Naive thymus-derived CD4-positive, alpha-beta T cell (primary cell): ENCODE measurements at regions not wholly inside any gene's neighbourhood (a gene's known extent, or its start where the extent isn't known, plus 50 kb on each side); places are given as distances from the start of the nearest gene placed in this dataset.
"Not testable (repeated sequence)": the region's sequence is repeated elsewhere in the genome, so short reads cannot be mapped to it uniquely, and the experiment has no call there.

Experiments used
- ATAC-seq: fragments of 150-1000 bp; cut with Tn5 transposase; 2 replicates; pipeline ENCODE4 v1.10.0; 2021; ENCODE audit warnings: mild to moderate bottlenecking, moderate library complexity
- CTCF ChIA-PET: fragments of 350-600 bp; sonication (Branson Sonifier 250); formaldehyde crosslinking; loops from one replicate; lab custom pipeline; 2021; ENCODE audit warnings: antibody characterized with exemption; lab: Charles Lee
- POLR2A ChIA-PET: fragments of 350-600 bp; sonication (Branson Sonifier 250); formaldehyde crosslinking; loops from one replicate; lab custom pipeline; 2021; ENCODE audit warnings: antibody characterized with exemption, inconsistent platforms; lab: Charles Lee
- DNase-seq, 9 donors: peaks; one replicate each; pipeline versions ENCODE4 v3.0.0 to v3.0.0-alpha.2; 2020 to 2022; ENCODE audit warnings: mixed read lengths in 1 of 9
- H3K27ac ChIP-seq: one replicate; pipeline ENCODE4 v1.7.0; 2013; ENCODE audit warnings: mild to moderate bottlenecking, low read depth, low read length, moderate library complexity
- H3K27me3 ChIP-seq, 2 donors: one replicate each; pipeline ENCODE4 v1.7.0; 2013; ENCODE audit warnings: low read length in 2 of 2, mild to moderate bottlenecking in 2 of 2, moderate library complexity in 2 of 2; ENCODE audit not compliant: control insufficient read depth in 2 of 2, insufficient read depth in 2 of 2
- H3K36me3 ChIP-seq, 3 experiments: 1 replicate in 2 of 3; 2 replicates in 1 of 3; pipeline ENCODE4 v1.7.0; 2013; ENCODE audit warnings: low read length in 3 of 3, mild to moderate bottlenecking in 3 of 3, moderate library complexity in 1 of 3; ENCODE audit not compliant: insufficient read depth in 3 of 3, control insufficient read depth in 2 of 3
- H3K4me1 ChIP-seq, 2 donors: one replicate each; pipeline ENCODE4 v1.7.0; 2013; ENCODE audit warnings: low read length in 2 of 2, mild to moderate bottlenecking in 2 of 2, moderate library complexity in 1 of 2; ENCODE audit not compliant: control insufficient read depth in 2 of 2, insufficient read depth in 2 of 2
- H3K4me3 ChIP-seq: 2 replicates; pipeline ENCODE4 v1.7.0; 2013; ENCODE audit warnings: mild to moderate bottlenecking, low read length
- H3K9me3 ChIP-seq, 3 experiments: 1 replicate in 2 of 3; 2 replicates in 1 of 3; pipeline ENCODE4 v1.7.0; 2013; ENCODE audit warnings: low read length in 3 of 3; ENCODE audit not compliant: control insufficient read depth in 2 of 3
- H3K27ac Mint-ChIP-seq, 9 donors: one replicate each; pipeline ENCODE4 v1.8.0; 2020 to 2022; ENCODE audit warnings: mixed read lengths in 9 of 9, mild to moderate bottlenecking in 8 of 9, moderate library complexity in 5 of 9, inconsistent platforms in 2 of 9
- H3K27me3 Mint-ChIP-seq, 5 donors: one replicate each; pipeline ENCODE4 v1.8.0; 2021 to 2022; ENCODE audit warnings: mixed read lengths in 5 of 5, mild to moderate bottlenecking in 1 of 5
- H3K36me3 Mint-ChIP-seq, 5 donors: one replicate each; pipeline ENCODE4 v1.8.0; 2020 to 2022; ENCODE audit warnings: mixed read lengths in 5 of 5, mild to moderate bottlenecking in 3 of 5, inconsistent platforms in 1 of 5
- H3K4me1 Mint-ChIP-seq, 7 donors: one replicate each; pipeline ENCODE4 v1.8.0; 2020 to 2022; ENCODE audit warnings: mixed read lengths in 7 of 7, mild to moderate bottlenecking in 3 of 7, inconsistent platforms in 1 of 7
- H3K4me3 Mint-ChIP-seq, 10 donors: one replicate each; pipeline ENCODE4 v1.8.0; 2020 to 2022; ENCODE audit warnings: mild to moderate bottlenecking in 10 of 10, mixed read lengths in 10 of 10, moderate library complexity in 6 of 10, inconsistent platforms in 2 of 10
- H3K9me3 Mint-ChIP-seq, 11 donors: one replicate each; pipeline ENCODE4 v1.8.0; 2020 to 2022; ENCODE audit warnings: mixed read lengths in 11 of 11, mild to moderate bottlenecking in 4 of 11, inconsistent platforms in 1 of 11, moderate library complexity in 1 of 11
- intact Hi-C, 2 donors: fragments of 100-400 bp; cut with micrococcal nuclease; formaldehyde crosslinking; loops; one replicate each; pipeline ENCODE4 v1.15.1; 2023

- H3K27me3 Mint-ChIP-seq, result peaks cover 0 to 28% (median 5%) of the 10 kb centered on the region in 5 donors
- no peak for ATAC-seq
- CTCF ChIA-PET, result no interaction called here
- no peak overlapping the region for H3K4me3 ChIP-seq
- no peaks in the 10 kb centered on the region for H3K4me1 Mint-ChIP-seq
- no peaks in the 10 kb centered on the region for H3K36me3 Mint-ChIP-seq
- no peak overlapping the region for H3K27ac Mint-ChIP-seq
- DNase-seq, result no peak
- H3K27ac ChIP-seq, result no peak overlapping the region
- peaks cover 0 to 18% (median 0%) of the 10 kb centered on the region in 11 donors for H3K9me3 Mint-ChIP-seq
- no peaks in the 10 kb centered on the region for H3K9me3 ChIP-seq
- no peaks in the 10 kb centered on the region for H3K36me3 ChIP-seq
- POLR2A ChIA-PET, result no interaction called here
- intact Hi-C loops, result no loop called here
- H3K4me3 Mint-ChIP-seq, result no peak overlapping the region
- H3K27me3 ChIP-seq, result no peaks in the 10 kb centered on the region
- H3K4me1 ChIP-seq, result no peaks in the 10 kb centered on the region
Measured at GRCh38 chr4:27115221-27115620, 254.6 kb downstream of the STIM2 start.

- DNase-seq (no peak), ATAC-seq (no peak)
- Histone ChIP-seq H3K4me3 (no peak overlapping the region), H3K27ac (no peak overlapping the region), H3K9me3 (no peaks in the 10 kb centered on the region), H3K27me3 (no peaks in the 10 kb centered on the region), H3K36me3 (no peaks in the 10 kb centered on the region), H3K4me1 (no peaks in the 10 kb centered on the region)
- Mint-ChIP-seq H3K4me3 (no peak overlapping the region), H3K36me3 (no peaks in the 10 kb centered on the region), H3K9me3 (peaks cover 0 to 22% (median 0%) of the 10 kb centered on the region in 11 donors), H3K4me1 (no peaks in the 10 kb centered on the region), H3K27me3 (peaks cover 0 to 28% (median 9%) of the 10 kb centered on the region in 5 donors), H3K27ac (no peak overlapping the region)
- intact Hi-C loops, result no loop called here
- ChIA-PET CTCF (no interaction called here), POLR2A (no interaction called here)
Measured at GRCh38 chr4:27117453-27117852, 256.8 kb downstream of the STIM2 start.

GRCh38 chr4:27119239-27119638, 258.6 kb downstream of the STIM2 start:
- ChIA-PET POLR2A (no interaction called here), CTCF (no interaction called here)
- Mint-ChIP-seq H3K4me1 (no peaks in the 10 kb centered on the region), H3K4me3 (no peak overlapping the region), H3K27ac (no peak overlapping the region), H3K9me3 (peaks cover 0 to 25% (median 0%) of the 10 kb centered on the region in 11 donors), H3K36me3 (no peaks in the 10 kb centered on the region), H3K27me3 (peaks cover 0 to 31% (median 9%) of the 10 kb centered on the region in 5 donors)
- Histone ChIP-seq H3K4me3 (no peak overlapping the region), H3K27me3 (no peaks in the 10 kb centered on the region), H3K4me1 (no peaks in the 10 kb centered on the region), H3K9me3 (no peaks in the 10 kb centered on the region), H3K36me3 (no peaks in the 10 kb centered on the region), H3K27ac (no peak overlapping the region)
- ATAC-seq (no peak), DNase-seq (no peak)
- intact Hi-C loops, result no loop called here

- Mint-ChIP-seq H3K4me3 (no peak overlapping the region), H3K27ac (no peak overlapping the region), H3K9me3 (peaks cover 0 to 20% (median 0%) of the 10 kb centered on the region in 11 donors), H3K4me1 (no peaks in the 10 kb centered on the region), H3K27me3 (peaks cover 0 to 41% (median 11%) of the 10 kb centered on the region in 5 donors), H3K36me3 (no peaks in the 10 kb centered on the region)
- H3K27me3 ChIP-seq, result no peaks in the 10 kb centered on the region
- H3K36me3 ChIP-seq, result no peaks in the 10 kb centered on the region
- intact Hi-C loops, result no loop called here
- CTCF ChIA-PET, result no interaction called here
- no peaks in the 10 kb centered on the region for H3K9me3 ChIP-seq
- no peak for DNase-seq
- POLR2A ChIA-PET, result no interaction called here
- ATAC-seq, result no peak
- H3K4me3 ChIP-seq, result no peak overlapping the region
- no peaks in the 10 kb centered on the region for H3K4me1 ChIP-seq
- H3K27ac ChIP-seq, result no peak overlapping the region
Measured at GRCh38 chr4:27121830-27122229, 261.2 kb downstream of the STIM2 start.

- Mint-ChIP-seq H3K27me3 (peaks cover 0 to 30% (median 11%) of the 10 kb centered on the region in 5 donors), H3K4me1 (no peaks in the 10 kb centered on the region), H3K36me3 (no peaks in the 10 kb centered on the region), H3K4me3 (no peak overlapping the region), H3K27ac (no peak overlapping the region), H3K9me3 (peaks cover 0 to 13% (median 0%) of the 10 kb centered on the region in 11 donors)
- H3K4me3 ChIP-seq, result no peak overlapping the region
- H3K4me1 ChIP-seq, result no peaks in the 10 kb centered on the region
- intact Hi-C loops, result no loop called here
- ChIA-PET POLR2A (no interaction called here), CTCF (no interaction called here)
- no peak overlapping the region for H3K27ac ChIP-seq
- no peaks in the 10 kb centered on the region for H3K27me3 ChIP-seq
- no peaks in the 10 kb centered on the region for H3K36me3 ChIP-seq
- no peak for DNase-seq
- ATAC-seq, result no peak
- no peaks in the 10 kb centered on the region for H3K9me3 ChIP-seq
Measured at GRCh38 chr4:27123123-27123768, 262.6 kb downstream of the STIM2 start.

- ATAC-seq (no peak), DNase-seq (no peak)
- Mint-ChIP-seq H3K27ac (no peak overlapping the region), H3K4me1 (no peaks in the 10 kb centered on the region), H3K4me3 (no peak overlapping the region), H3K36me3 (no peaks in the 10 kb centered on the region), H3K27me3 (peaks cover 0 to 25% (median 14%) of the 10 kb centered on the region in 5 donors), H3K9me3 (peaks cover 0 to 12% (median 0%) of the 10 kb centered on the region in 11 donors)
- ChIA-PET CTCF (no interaction called here), POLR2A (no interaction called here)
- intact Hi-C loops, result no loop called here
- no peaks in the 10 kb centered on the region for H3K36me3 ChIP-seq
- H3K9me3 ChIP-seq, result no peaks in the 10 kb centered on the region
- H3K4me1 ChIP-seq, result no peaks in the 10 kb centered on the region
- no peaks in the 10 kb centered on the region for H3K27me3 ChIP-seq
- H3K27ac ChIP-seq, result no peak overlapping the region
- H3K4me3 ChIP-seq, result no peak overlapping the region
Measured at GRCh38 chr4:27123769-27124124, 263.1 kb downstream of the STIM2 start.

GRCh38 chr4:27126895-27127294, 266.3 kb downstream of the STIM2 start:
- CTCF ChIA-PET, ATAC-seq, H3K9me3 Mint-ChIP-seq, H3K27ac Mint-ChIP-seq, H3K36me3 Mint-ChIP-seq, DNase-seq, H3K4me1 Mint-ChIP-seq, H3K4me1 ChIP-seq, H3K4me3 ChIP-seq, H3K9me3 ChIP-seq, H3K27ac ChIP-seq, H3K27me3 ChIP-seq, H3K4me3 Mint-ChIP-seq, intact Hi-C loops, H3K36me3 ChIP-seq, POLR2A ChIA-PET: not testable (repeated sequence)
- H3K27me3 Mint-ChIP-seq, result peaks cover 0 to 18% (median 10%) of the 10 kb centered on the region in 5 donors
